ENCODE measurements at regions not wholly inside any gene's neighbourhood (a gene's known extent, or its start where the extent isn't known, plus 50 kb on each side); places are given as distances from the start of the nearest gene placed in this dataset.

DNA sequence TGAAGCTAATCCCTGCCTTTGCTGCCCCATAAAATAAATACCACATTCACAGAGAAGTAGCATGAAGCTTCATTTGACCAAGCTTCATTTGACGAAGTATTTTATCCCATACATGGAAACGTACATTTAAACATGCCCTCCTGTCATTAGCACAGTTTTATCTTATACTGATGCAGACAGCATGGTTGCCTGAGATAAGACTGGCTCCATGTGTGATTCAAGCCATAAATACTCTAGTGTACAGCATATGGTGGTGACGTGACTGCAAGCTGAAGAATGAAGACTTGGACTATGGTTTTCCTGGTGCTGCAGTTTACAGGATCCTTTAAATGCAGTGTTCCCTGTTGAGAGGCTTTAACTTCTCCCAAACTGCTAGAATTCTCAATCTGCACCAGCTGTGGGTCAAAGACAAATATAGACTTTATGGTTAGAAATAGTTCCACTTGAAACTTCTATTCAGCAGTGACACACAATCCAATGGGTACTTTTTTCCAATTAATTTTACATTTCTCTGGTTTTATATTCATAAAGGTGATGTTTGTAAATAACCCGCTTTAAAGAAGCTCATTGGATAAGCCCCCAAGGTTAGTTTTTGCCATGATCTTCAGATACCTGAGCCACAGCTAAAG lies 64.9 kb downstream of the CYB561 start (continued):
- TF ChIP-seq ATF1 (CRISPR knock-in tag; IDR thresholded peaks at IDR 0.05) (no peak), ATF1 (tag; IDR thresholded peaks at IDR 0.05) (peak; percentile 84), ZNF57 (CRISPR knock-in tag; IDR thresholded peaks at IDR 0.05) (no peak), ZNF76 (CRISPR knock-in tag; IDR thresholded peaks at IDR 0.05; ENCODE audit: borderline replicate concordance) (no peak), HNRNPUL1 (IDR thresholded peaks at IDR 0.05; ENCODE audit: low read length) (no peak), KDM2B (CRISPR knock-in tag; IDR thresholded peaks at IDR 0.05) (no peak), BRF1 (IDR thresholded peaks at IDR 0.05; ENCODE audit: borderline replicate concordance, extremely low read depth, insufficient read length) (no peak), NUFIP1 (IDR thresholded peaks at IDR 0.05; ENCODE audit: partially characterized antibody) (no peak), BCL6 (CRISPR knock-in tag; IDR thresholded peaks at IDR 0.05) (no peak), GTF2E2 (tag; IDR thresholded peaks at IDR 0.05) (no peak), HNRNPH1 (optimal IDR thresholded peaks at IDR 0.05; ENCODE audit: low read depth, low read length) (no peak), HDGF (IDR thresholded peaks at IDR 0.05) (no peak), PTRF (tag; IDR thresholded peaks at IDR 0.05) (no peak), ZBTB17 (CRISPR knock-in tag; IDR thresholded peaks at IDR 0.05) (no peak), ZNF444 (CRISPR knock-in tag; IDR thresholded peaks at IDR 0.05) (no peak), ZNF384 (IDR thresholded peaks at IDR 0.05; ENCODE audit: low read depth, low read length) (no peak), BDP1 (IDR thresholded peaks at IDR 0.05; ENCODE audit: insufficient read depth, insufficient read length) (no peak), MCM7 (IDR thresholded peaks at IDR 0.05) (no peak)
- TF ChIP-seq, protein P1, sequence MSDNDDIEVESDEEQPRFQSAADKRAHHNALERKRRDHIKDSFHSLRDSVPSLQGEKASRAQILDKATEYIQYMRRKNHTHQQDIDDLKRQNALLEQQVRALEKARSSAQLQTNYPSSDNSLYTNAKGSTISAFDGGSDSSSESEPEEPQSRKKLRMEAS (CRISPR knock-in tag; IDR thresholded peaks at IDR 0.05) = no peak
- TF ChIP-seq, protein P2, sequence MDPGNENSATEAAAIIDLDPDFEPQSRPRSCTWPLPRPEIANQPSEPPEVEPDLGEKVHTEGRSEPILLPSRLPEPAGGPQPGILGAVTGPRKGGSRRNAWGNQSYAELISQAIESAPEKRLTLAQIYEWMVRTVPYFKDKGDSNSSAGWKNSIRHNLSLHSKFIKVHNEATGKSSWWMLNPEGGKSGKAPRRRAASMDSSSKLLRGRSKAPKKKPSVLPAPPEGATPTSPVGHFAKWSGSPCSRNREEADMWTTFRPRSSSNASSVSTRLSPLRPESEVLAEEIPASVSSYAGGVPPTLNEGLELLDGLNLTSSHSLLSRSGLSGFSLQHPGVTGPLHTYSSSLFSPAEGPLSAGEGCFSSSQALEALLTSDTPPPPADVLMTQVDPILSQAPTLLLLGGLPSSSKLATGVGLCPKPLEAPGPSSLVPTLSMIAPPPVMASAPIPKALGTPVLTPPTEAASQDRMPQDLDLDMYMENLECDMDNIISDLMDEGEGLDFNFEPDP (CRISPR knock-in tag; IDR thresholded peaks at IDR 0.05) = no peak
- TF ChIP-seq, protein P3, sequence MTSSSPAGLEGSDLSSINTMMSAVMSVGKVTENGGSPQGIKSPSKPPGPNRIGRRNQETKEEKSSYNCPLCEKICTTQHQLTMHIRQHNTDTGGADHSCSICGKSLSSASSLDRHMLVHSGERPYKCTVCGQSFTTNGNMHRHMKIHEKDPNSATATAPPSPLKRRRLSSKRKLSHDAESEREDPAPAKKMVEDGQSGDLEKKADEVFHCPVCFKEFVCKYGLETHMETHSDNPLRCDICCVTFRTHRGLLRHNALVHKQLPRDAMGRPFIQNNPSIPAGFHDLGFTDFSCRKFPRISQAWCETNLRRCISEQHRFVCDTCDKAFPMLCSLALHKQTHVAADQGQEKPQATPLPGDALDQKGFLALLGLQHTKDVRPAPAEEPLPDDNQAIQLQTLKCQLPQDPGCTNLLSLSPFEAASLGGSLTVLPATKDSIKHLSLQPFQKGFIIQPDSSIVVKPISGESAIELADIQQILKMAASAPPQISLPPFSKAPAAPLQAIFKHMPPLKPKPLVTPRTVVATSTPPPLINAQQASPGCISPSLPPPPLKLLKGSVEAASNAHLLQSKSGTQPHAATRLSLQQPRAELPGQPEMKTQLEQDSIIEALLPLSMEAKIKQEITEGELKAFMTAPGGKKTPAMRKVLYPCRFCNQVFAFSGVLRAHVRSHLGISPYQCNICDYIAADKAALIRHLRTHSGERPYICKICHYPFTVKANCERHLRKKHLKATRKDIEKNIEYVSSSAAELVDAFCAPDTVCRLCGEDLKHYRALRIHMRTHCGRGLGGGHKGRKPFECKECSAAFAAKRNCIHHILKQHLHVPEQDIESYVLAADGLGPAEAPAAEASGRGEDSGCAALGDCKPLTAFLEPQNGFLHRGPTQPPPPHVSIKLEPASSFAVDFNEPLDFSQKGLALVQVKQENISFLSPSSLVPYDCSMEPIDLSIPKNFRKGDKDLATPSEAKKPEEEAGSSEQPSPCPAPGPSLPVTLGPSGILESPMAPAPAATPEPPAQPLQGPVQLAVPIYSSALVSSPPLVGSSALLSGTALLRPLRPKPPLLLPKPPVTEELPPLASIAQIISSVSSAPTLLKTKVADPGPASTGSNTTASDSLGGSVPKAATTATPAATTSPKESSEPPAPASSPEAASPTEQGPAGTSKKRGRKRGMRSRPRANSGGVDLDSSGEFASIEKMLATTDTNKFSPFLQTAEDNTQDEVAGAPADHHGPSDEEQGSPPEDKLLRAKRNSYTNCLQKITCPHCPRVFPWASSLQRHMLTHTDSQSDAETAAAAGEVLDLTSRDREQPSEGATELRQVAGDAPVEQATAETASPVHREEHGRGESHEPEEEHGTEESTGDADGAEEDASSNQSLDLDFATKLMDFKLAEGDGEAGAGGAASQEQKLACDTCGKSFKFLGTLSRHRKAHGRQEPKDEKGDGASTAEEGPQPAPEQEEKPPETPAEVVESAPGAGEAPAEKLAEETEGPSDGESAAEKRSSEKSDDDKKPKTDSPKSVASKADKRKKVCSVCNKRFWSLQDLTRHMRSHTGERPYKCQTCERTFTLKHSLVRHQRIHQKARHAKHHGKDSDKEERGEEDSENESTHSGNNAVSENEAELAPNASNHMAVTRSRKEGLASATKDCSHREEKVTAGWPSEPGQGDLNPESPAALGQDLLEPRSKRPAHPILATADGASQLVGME (CRISPR knock-in tag; IDR thresholded peaks at IDR 0.05) = no peak
- TF ChIP-seq, protein P4, sequence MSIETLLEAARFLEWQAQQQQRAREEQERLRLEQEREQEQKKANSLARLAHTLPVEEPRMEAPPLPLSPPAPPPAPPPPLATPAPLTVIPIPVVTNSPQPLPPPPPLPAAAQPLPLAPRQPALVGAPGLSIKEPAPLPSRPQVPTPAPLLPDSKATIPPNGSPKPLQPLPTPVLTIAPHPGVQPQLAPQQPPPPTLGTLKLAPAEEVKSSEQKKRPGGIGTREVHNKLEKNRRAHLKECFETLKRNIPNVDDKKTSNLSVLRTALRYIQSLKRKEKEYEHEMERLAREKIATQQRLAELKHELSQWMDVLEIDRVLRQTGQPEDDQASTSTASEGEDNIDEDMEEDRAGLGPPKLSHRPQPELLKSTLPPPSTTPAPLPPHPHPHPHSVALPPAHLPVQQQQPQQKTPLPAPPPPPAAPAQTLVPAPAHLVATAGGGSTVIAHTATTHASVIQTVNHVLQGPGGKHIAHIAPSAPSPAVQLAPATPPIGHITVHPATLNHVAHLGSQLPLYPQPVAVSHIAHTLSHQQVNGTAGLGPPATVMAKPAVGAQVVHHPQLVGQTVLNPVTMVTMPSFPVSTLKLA (conservative IDR thresholded peaks at IDR 0.05) = peak; percentile 77 to 88
